H1 (cell line): ENCODE measurements at regions not wholly inside any gene's neighbourhood (a gene's known extent, or its start where the extent isn't known, plus 50 kb on each side); places are given as distances from the start of the nearest gene placed in this dataset.

Experiments
- CTCF ChIA-PET: fragments of 300-600 bp; sonication (Branson Sonifier 250); formaldehyde crosslinking; loops from one replicate; lab custom pipeline; 2021; ENCODE audit not compliant: partially characterized antibody; lab: Charles Lee
- POLR2A ChIA-PET: fragments of 300-600 bp; sonication (Branson Sonifier 250); formaldehyde crosslinking; loops from one replicate; lab custom pipeline; 2021; ENCODE audit warnings: inconsistent platforms; ENCODE audit not compliant: partially characterized antibody; lab: Charles Lee
- DNase-seq, 2 experiments: peaks; one replicate each; pipeline versions ENCODE4 v3.0.0 to v3.0.0-alpha.2; 2010 to 2022; ENCODE audit warnings: low spot score in 2 of 2, low read depth in 1 of 2, mixed read lengths in 1 of 2
- FAIRE-seq: peaks from 2 replicates; lab custom pipeline; 2011; peaks lifted over from hg19 to GRCh38; lab: Jason Lieb, UNC
- H2AFZ ChIP-seq: 2 replicates; pipeline ENCODE4 v1.8.1; 2012; ENCODE audit warnings: low read length, inconsistent platforms
- H2AK5ac ChIP-seq: 2 replicates; pipeline ENCODE4 v1.6.1; 2013; ENCODE audit warnings: low read depth, low read length
- H2BK120ac ChIP-seq: replicated peaks from 2 replicates; pipeline ENCODE3; 2013; ENCODE audit warnings: low read depth, low read length, inconsistent platforms
- H2BK12ac ChIP-seq: 2 replicates; pipeline ENCODE4 v1.6.1; 2013; ENCODE audit warnings: low read depth, low read length
- H2BK15ac ChIP-seq: 2 replicates; pipeline ENCODE4 v1.6.1; 2013; ENCODE audit warnings: low read length
- H2BK20ac ChIP-seq: 2 replicates; pipeline ENCODE4 v1.6.1; 2013; ENCODE audit warnings: low read length
- H2BK5ac ChIP-seq: 2 replicates; pipeline ENCODE4 v1.6.1; 2013; ENCODE audit warnings: low read depth, low read length
- H3K14ac ChIP-seq: 2 replicates; pipeline ENCODE4 v1.6.1; 2013; ENCODE audit warnings: inconsistent platforms; ENCODE audit not compliant: insufficient read length
- H3K18ac ChIP-seq: 2 replicates; pipeline ENCODE4 v1.6.1; 2013; ENCODE audit warnings: low read length; ENCODE audit errors: extremely low read depth
- H3K23ac ChIP-seq: 2 replicates; pipeline ENCODE4 v1.6.1; 2013; ENCODE audit warnings: inconsistent platforms; ENCODE audit not compliant: insufficient read length
- H3K23me2 ChIP-seq: 2 replicates; pipeline ENCODE4 v1.6.1; 2013; ENCODE audit warnings: low read depth, low read length
- H3K27ac ChIP-seq: 2 replicates; pipeline ENCODE4 v1.6.1; 2011; ENCODE audit warnings: low read depth, low read length, inconsistent platforms
- H3K27me3 ChIP-seq, 4 experiments: replicated peaks in 1 of 4; 1 replicate in 1 of 4; 2 replicates in 3 of 4; pipeline versions ENCODE4 v1.6.1 to v1.8.1; 2011 to 2013; ENCODE audit warnings: low read length in 3 of 4, mild to moderate bottlenecking in 3 of 4, inconsistent platforms in 2 of 4, mixed read lengths in 2 of 4, moderate library complexity in 1 of 4; ENCODE audit not compliant: control insufficient read depth in 3 of 4, insufficient read depth in 3 of 4; ENCODE audit errors: extremely low read depth in 1 of 4
- H3K36me3 ChIP-seq, 4 experiments: 2 replicates each; pipeline versions ENCODE4 v1.6.1 to v1.8.1; 2011 to 2013; ENCODE audit warnings: mild to moderate bottlenecking in 4 of 4, low read length in 3 of 4, moderate library complexity in 2 of 4, control low read depth in 1 of 4, inconsistent platforms in 1 of 4; ENCODE audit not compliant: insufficient read depth in 4 of 4, control insufficient read depth in 2 of 4
- H3K4ac ChIP-seq: replicated peaks from 2 replicates; pipeline ENCODE3; 2013; ENCODE audit warnings: low read length, low read depth, mixed read lengths, inconsistent platforms; ENCODE audit not compliant: insufficient read length
- H3K4me1 ChIP-seq, 4 experiments: replicated peaks in 1 of 4; 1 replicate in 1 of 4; 2 replicates in 3 of 4; pipeline versions ENCODE4 v1.6.1 to v1.8.1; 2011 to 2013; ENCODE audit warnings: low read length in 3 of 4, inconsistent platforms in 2 of 4, mixed read lengths in 1 of 4; ENCODE audit not compliant: insufficient read depth in 4 of 4, control insufficient read depth in 3 of 4
- H3K4me2 ChIP-seq, 2 experiments: 2 replicates each; pipeline versions ENCODE4 v1.6.1 to v1.8.1; 2011 to 2013; ENCODE audit warnings: low read depth in 2 of 2, low read length in 2 of 2, control low read depth in 1 of 2, inconsistent platforms in 1 of 2, mild to moderate bottlenecking in 1 of 2; ENCODE audit not compliant: insufficient read depth in 1 of 2
- H3K4me3 ChIP-seq, 4 experiments: fragments of 200-600, 300-600 bp in 1 of 4; sonication (generic), shearing (Covaris generic), sonication (Bioruptor Twin) in 1 of 4; 2 replicates each; pipeline versions ENCODE4 v1.5.1 to v1.8.1; 2011 to 2016; ENCODE audit warnings: low read length in 4 of 4, low read depth in 3 of 4, control low read depth in 2 of 4, inconsistent platforms in 2 of 4, mild to moderate bottlenecking in 2 of 4, mixed read lengths in 1 of 4, moderate library complexity in 1 of 4; ENCODE audit not compliant: insufficient read depth in 2 of 4; ENCODE audit errors: extremely low read depth in 1 of 4
- H3K56ac ChIP-seq: replicated peaks from 2 replicates; pipeline ENCODE3; 2013; ENCODE audit warnings: low read depth, mild to moderate bottlenecking, mixed read lengths, low read length, inconsistent platforms; ENCODE audit not compliant: insufficient read length
- H3K79me1 ChIP-seq: 2 replicates; pipeline ENCODE4 v1.6.1; 2013; ENCODE audit warnings: low read depth, low read length, control low read depth
- H3K79me2 ChIP-seq, 2 experiments: 2 replicates each; pipeline versions ENCODE4 v1.6.1 to v1.8.1; 2012 to 2013; ENCODE audit warnings: low read length in 2 of 2, mild to moderate bottlenecking in 2 of 2, inconsistent platforms in 1 of 2; ENCODE audit not compliant: insufficient read depth in 2 of 2, control insufficient read depth in 1 of 2
- H3K9ac ChIP-seq, 4 experiments: replicated peaks in 1 of 4; 1 replicate in 1 of 4; 2 replicates in 3 of 4; pipeline versions ENCODE4 v1.6.1 to v1.8.1; 2011 to 2013; ENCODE audit warnings: low read depth in 3 of 4, low read length in 3 of 4, control low read depth in 2 of 4, mild to moderate bottlenecking in 2 of 4, moderate library complexity in 2 of 4, inconsistent platforms in 1 of 4; ENCODE audit errors: extremely low read depth in 1 of 4
- H3K9me3 ChIP-seq, 2 experiments: 2 replicates each; pipeline versions ENCODE4 v1.6.1 to v1.8.1; 2012 to 2013; ENCODE audit warnings: mild to moderate bottlenecking in 2 of 2, moderate library complexity in 2 of 2, control low read depth in 1 of 2, inconsistent platforms in 1 of 2, low read depth in 1 of 2, low read length in 1 of 2, mixed read lengths in 1 of 2; ENCODE audit not compliant: insufficient read depth in 2 of 2
- H4K20me1 ChIP-seq, 2 experiments: replicated peaks in 1 of 2; 2 replicates each; pipeline versions ENCODE3 to v1.8.1; 2011 to 2013; ENCODE audit warnings: inconsistent platforms in 2 of 2, low read length in 2 of 2, mild to moderate bottlenecking in 1 of 2; ENCODE audit not compliant: insufficient read depth in 2 of 2, control insufficient read depth in 1 of 2
- H4K5ac ChIP-seq: 2 replicates; pipeline ENCODE4 v1.6.1; 2013; ENCODE audit warnings: low read length, low read depth, mixed read lengths, inconsistent platforms; ENCODE audit not compliant: insufficient read length
- H4K8ac ChIP-seq: 2 replicates; pipeline ENCODE4 v1.8.0; 2013; ENCODE audit warnings: mild to moderate bottlenecking, moderate library complexity, low read length, inconsistent platforms; ENCODE audit not compliant: insufficient read depth; ENCODE audit errors: extremely low read depth
- H4K91ac ChIP-seq: replicated peaks from 2 replicates; pipeline ENCODE3; 2013; ENCODE audit warnings: low read length, mixed read lengths, inconsistent platforms; ENCODE audit not compliant: insufficient read length
- ATF3 ChIP-seq: IDR thresholded peaks from 2 replicates; pipeline ENCODE4 v1.6.1; 2011; ENCODE audit warnings: low read depth, mild to moderate bottlenecking, low read length; ENCODE audit not compliant: insufficient read depth
- EGR1 ChIP-seq: IDR thresholded peaks from 2 replicates; pipeline ENCODE4 v1.6.1; 2011; ENCODE audit warnings: low read depth, low read length, borderline replicate concordance
- EP300 ChIP-seq, 2 experiments: IDR thresholded peaks; 1 replicate in 1 of 2; 2 replicates in 1 of 2; pipeline ENCODE4 v1.6.1; 2011 to 2012; ENCODE audit warnings: low read depth in 2 of 2, low read length in 2 of 2, mild to moderate bottlenecking in 2 of 2, borderline replicate concordance in 1 of 2, inconsistent platforms in 1 of 2, moderate library complexity in 1 of 2
- RNF2 ChIP-seq: fragments of 200-900, 300-1000 bp; sonication (generic); IDR thresholded peaks from 2 replicates; pipeline ENCODE4 v1.7.1; 2016; ENCODE audit warnings: borderline replicate concordance, low read depth, mild to moderate bottlenecking, antibody characterized with exemption, low read length; ENCODE audit not compliant: poor library complexity, severe bottlenecking; ENCODE audit errors: missing control alignments
- SAP30 ChIP-seq: fragments of 300-600 bp; sonication (generic); IDR thresholded peaks from 2 replicates; pipeline ENCODE4 v1.7.1; 2012; ENCODE audit warnings: low read length, moderate library complexity, mild to moderate bottlenecking, inconsistent platforms; ENCODE audit not compliant: insufficient read depth, insufficient replicate concordance
- WGBS, 2 experiments: shearing (Covaris generic) in 1 of 2; methylation state at CpG; one replicate each; pipeline versions ENCODE4 v1.1.6 to v1.1.7; 2013 to 2015; ENCODE audit warnings: low lambda C conversion rate in 2 of 2, mixed read lengths in 2 of 2, inconsistent platforms in 1 of 2, low coverage in 1 of 2, missing lambda C conversion rate in 1 of 2; ENCODE audit not compliant: insufficient replicate concordance in 2 of 2, insufficient coverage in 1 of 2, insufficient read length in 1 of 2; ENCODE audit errors: extremely low coverage in 1 of 2, missing lambda C conversion rate in 1 of 2; 5-methylcytosine and 5-hydroxymethylcytosine counted together

- Histone ChIP-seq H2AK5ac (no peak overlapping the region), H3K23me2 (no peaks in the 10 kb centered on the region), H3K36me3 (no peaks in the 10 kb centered on the region), H3K79me1 (no peaks in the 10 kb centered on the region; the same call in 1 of the 2 replicates), H3K9me3 (no peaks in the 10 kb centered on the region), H4K5ac (no peak overlapping the region), H2BK12ac (no peak overlapping the region), H3K4me1 (0 out of 7 replicates have a peak, but pooled peaks cover 0 to 3% (median 0%) of the 10 kb centered on the region in 4 experiments), H4K8ac (no peak overlapping the region), H3K27me3 (no peaks in the 10 kb centered on the region), H2BK15ac (no peak overlapping the region), H3K4me3 (no peak overlapping the region), H2BK20ac (no peak overlapping the region), H3K56ac (no peak overlapping the region), H3K9ac (no peak overlapping the region), H2BK120ac (no peak overlapping the region), H3K79me2 (no peaks in the 10 kb centered on the region), H3K14ac (no peak overlapping the region), H2AFZ (no peak overlapping the region), H3K4ac (no peak overlapping the region), H3K4me2 (no peak overlapping the region), H4K20me1 (no peaks in the 10 kb centered on the region), H4K91ac (no peak overlapping the region)
- 83% methylated on average over 2 of the region's 2 CpGs; no CpG with 5 or more reads in 1 of the 2 experiments for WGBS, 2 experiments
- DNase-seq = no peak
- POLR2A ChIA-PET = no interaction called here
- TF ChIP-seq SAP30 = no peak
- TF ChIP-seq RNF2 = no peak
- TF ChIP-seq EP300 (IDR thresholded peaks at IDR 0.05; ENCODE audit: borderline replicate concordance in 1 of 2, low read depth in 2 of 2, low read length in 2 of 2) = no peak
- no peak for TF ChIP-seq ATF3
- TF ChIP-seq EGR1 = no peak
- TF ChIP-seq, all 59 proteins: peak for 0
- no peak overlapping the region for H3K27ac ChIP-seq
- H3K23ac ChIP-seq = no peak overlapping the region
- H3K18ac ChIP-seq = no peak overlapping the region
- FAIRE-seq = no peak
- CTCF ChIA-PET = interaction anchor here (0.6 to 1.7 kb wide), 3 partner anchors 11 to 284 kb away, joined by 3 to 4 read pairs (median 4); no protein-coding TSS in a partner anchor
- H2BK5ac ChIP-seq = no peak overlapping the region
Observed at GRCh38 chr19:28594737-28595136, 618.2 kb downstream of the UQCRFS1 start.
